IMR-90 (cell line): ENCODE measurements at regions not wholly inside any gene's neighbourhood (a gene's known extent, or its start where the extent isn't known, plus 50 kb on each side); places are given as distances from the start of the nearest gene placed in this dataset.

Experiments
- ATAC-seq: fragments of 200-7000 bp; cut with Tn5 transposase; 2 replicates; pipeline ENCODE4 v1.9.1; 2020; ENCODE audit warnings: low read depth, mild to moderate bottlenecking, moderate library complexity
- BruUV-seq: library from RNA; stranded (reverse); fragments of 400-500 nt; replicated peaks from 2 replicates; lab custom pipeline; 2021; lab: Mats Ljungman, UMichigan
- CTCF ChIA-PET: fragments of 300-600 bp; formaldehyde crosslinking; extraction: SDS; loops from one replicate; lab custom pipeline; 2021; ENCODE audit warnings: antibody characterized with exemption; lab: Yijun Ruan, JAX
- POLR2A ChIA-PET: fragments of 300-600 bp; sonication (Branson Sonifier 250); formaldehyde crosslinking; loops from one replicate; lab custom pipeline; 2022; ENCODE audit warnings: antibody characterized with exemption; ENCODE audit not compliant: unreplicated experiment; lab: Charles Lee
- DNase-seq: peaks from one replicate; pipeline ENCODE4 v3.0.0; 2013
- H2AFZ ChIP-seq: replicated peaks from 2 replicates; pipeline ENCODE3; 2013; ENCODE audit warnings: low read length, mild to moderate bottlenecking; ENCODE audit not compliant: poor library complexity
- H2AK5ac ChIP-seq: 2 replicates; pipeline ENCODE4 v1.6.1; 2013; ENCODE audit warnings: low read depth, low read length, inconsistent platforms
- H2AK9ac ChIP-seq: replicated peaks from 2 replicates; pipeline ENCODE3; 2013; ENCODE audit warnings: mild to moderate bottlenecking, low read depth, low read length, moderate library complexity; ENCODE audit not compliant: poor library complexity
- H2BK120ac ChIP-seq: 2 replicates; pipeline ENCODE4 v1.6.1; 2013; ENCODE audit warnings: low read depth, low read length, inconsistent platforms
- H2BK15ac ChIP-seq: 3 replicates; pipeline ENCODE4 v1.6.1; 2013; ENCODE audit warnings: low read depth, low read length, inconsistent platforms
- H2BK20ac ChIP-seq: 2 replicates; pipeline ENCODE4 v1.6.1; 2013; ENCODE audit warnings: low read depth, mild to moderate bottlenecking, inconsistent platforms, low read length, moderate library complexity
- H2BK5ac ChIP-seq: 2 replicates; pipeline ENCODE4 v1.6.1; 2013; ENCODE audit warnings: mild to moderate bottlenecking, low read depth, low read length, inconsistent platforms; ENCODE audit not compliant: poor library complexity, severe bottlenecking
- H3K14ac ChIP-seq: replicated peaks from 2 replicates; pipeline ENCODE4 v1.6.1; 2013; ENCODE audit warnings: low read depth, low read length, inconsistent platforms
- H3K18ac ChIP-seq: 2 replicates; pipeline ENCODE4 v1.6.1; 2013; ENCODE audit warnings: low read depth, low read length, control low read depth
- H3K23ac ChIP-seq: 2 replicates; pipeline ENCODE4 v1.6.1; 2013; ENCODE audit warnings: low read depth, low read length, inconsistent platforms
- H3K27ac ChIP-seq: 2 replicates; pipeline ENCODE4 v1.5.1; 2013; ENCODE audit warnings: mild to moderate bottlenecking, control low read depth, low read length; ENCODE audit not compliant: insufficient read depth
- H3K27me3 ChIP-seq: 2 replicates; pipeline ENCODE4 v1.6.1; 2013; ENCODE audit warnings: low read length; ENCODE audit not compliant: control insufficient read depth, insufficient read depth
- H3K36me3 ChIP-seq: 2 replicates; pipeline ENCODE4 v1.6.1; 2013; ENCODE audit warnings: low read length, mixed read lengths; ENCODE audit not compliant: control insufficient read depth, insufficient read depth
- H3K4ac ChIP-seq: 2 replicates; pipeline ENCODE4 v1.6.1; 2013; ENCODE audit warnings: low read depth, low read length, inconsistent platforms
- H3K4me1 ChIP-seq: 2 replicates; pipeline ENCODE4 v1.6.1; 2013; ENCODE audit warnings: low read length, mixed read lengths; ENCODE audit not compliant: control insufficient read depth, insufficient read depth
- H3K4me2 ChIP-seq: 2 replicates; pipeline ENCODE4 v1.6.1; 2013; ENCODE audit warnings: low read depth, mild to moderate bottlenecking, control low read depth, low read length, moderate library complexity
- H3K4me3 ChIP-seq: 2 replicates; pipeline ENCODE4 v1.5.1; 2013; ENCODE audit warnings: low read depth, mild to moderate bottlenecking, control low read depth, low read length, moderate library complexity; ENCODE audit not compliant: insufficient read depth
- H3K56ac ChIP-seq: 2 replicates; pipeline ENCODE4 v1.6.1; 2013; ENCODE audit warnings: low read length, inconsistent platforms; ENCODE audit not compliant: insufficient read depth; ENCODE audit errors: extremely low read depth
- H3K79me1 ChIP-seq, 2 experiments: 2 replicates each; pipeline ENCODE4 v1.6.1; 2013; ENCODE audit warnings: low read length in 2 of 2, inconsistent platforms in 1 of 2, low read depth in 1 of 2
- H3K9ac ChIP-seq: 2 replicates; pipeline ENCODE4 v1.6.1; 2013; ENCODE audit warnings: low read depth, low read length, control low read depth
- H3K9me1 ChIP-seq: 2 replicates; pipeline ENCODE4 v1.6.1; 2013; ENCODE audit warnings: low read length, inconsistent platforms; ENCODE audit not compliant: insufficient read depth
- H3K9me3 ChIP-seq: 2 replicates; pipeline ENCODE4 v1.6.1; 2013; ENCODE audit warnings: low read length; ENCODE audit not compliant: control insufficient read depth, insufficient read depth
- H4K20me1 ChIP-seq: 2 replicates; pipeline ENCODE4 v1.6.1; 2013; ENCODE audit warnings: low read length, inconsistent platforms; ENCODE audit not compliant: insufficient read depth
- H4K5ac ChIP-seq: 2 replicates; pipeline ENCODE4 v1.6.1; 2013; ENCODE audit warnings: mild to moderate bottlenecking, low read depth, low read length, control low read depth
- H4K8ac ChIP-seq, 2 experiments: 2 replicates each; pipeline ENCODE4 v1.6.1; 2013; ENCODE audit warnings: low read depth in 2 of 2, low read length in 2 of 2, control low read depth in 1 of 2, inconsistent platforms in 1 of 2
- H4K91ac ChIP-seq: 2 replicates; pipeline ENCODE4 v1.6.1; 2013; ENCODE audit warnings: low read depth, low read length, inconsistent platforms; ENCODE audit not compliant: insufficient read depth
- NFE2L2 ChIP-seq: fragments of 150-350 bp; IDR thresholded peaks from 2 replicates; pipeline ENCODE4 v1.6.1; 2016; ENCODE audit warnings: low read depth, mild to moderate bottlenecking, low read length
- WGBS, 2 experiments: methylation state at CpG; one replicate each; pipeline versions ENCODE4 v1.1.5 to v1.1.7; 2013; ENCODE audit warnings: missing lambda C conversion rate in 2 of 2; ENCODE audit not compliant: insufficient read length in 1 of 2; ENCODE audit errors: extremely low coverage in 2 of 2; 5-methylcytosine and 5-hydroxymethylcytosine counted together
- dilution Hi-C: fragments of 300-500 bp; cut with HindIII; formaldehyde crosslinking; loops from one replicate; pipeline ENCODE4 v1.14.3; 2018; ENCODE audit warnings: low sequenced_read_pairs; ENCODE audit not compliant: unreplicated experiment
- in situ Hi-C: fragments of 300-500 bp; cut with MboI; formaldehyde crosslinking; loops from 3 replicates; pipeline ENCODE4 v1.14.3; 2019; ENCODE audit warnings: low sequenced_read_pairs, inconsistent platforms, mixed read lengths
- intact Hi-C: fragments of 100-400 bp; cut with micrococcal nuclease; formaldehyde crosslinking; loops from 2 replicates; pipeline ENCODE4 v1.10.0; 2022

- dilution Hi-C loops: no loop called here
- H2AK5ac ChIP-seq: no peak overlapping the region
- H4K5ac ChIP-seq: no peak overlapping the region
- H3K56ac ChIP-seq: no peak overlapping the region
- H2BK15ac ChIP-seq: no peak overlapping the region
- ATAC-seq (no peak), DNase-seq (peak; percentile 25)
- H4K91ac ChIP-seq: no peak overlapping the region
- H2BK5ac ChIP-seq: no peak overlapping the region
- H4K20me1 ChIP-seq: no peaks in the 10 kb centered on the region
- no peak overlapping the region for H3K14ac ChIP-seq
- intact Hi-C loops: loop anchor here (5.0 kb wide), 1 partner anchor 48 kb away; no protein-coding TSS in a partner anchor
- TF ChIP-seq NFE2L2: no peak
- H3K27me3 ChIP-seq: no peaks in the 10 kb centered on the region
- no TSS peak for BruUV-seq
- WGBS, 2 experiments: 93% methylated on average over 2 of the region's 5 CpGs; no CpG with 5 or more reads in 1 of the 2 experiments
- H3K9me3 ChIP-seq: no peaks in the 10 kb centered on the region
- no peak overlapping the region for H3K9ac ChIP-seq
- H3K18ac ChIP-seq: no peak overlapping the region
- H3K27ac ChIP-seq: no peak overlapping the region
- no peak overlapping the region for H3K4me2 ChIP-seq
- 0 out of 2 replicates have a peak, but pooled peaks cover 4% of the 10 kb centered on the region for H3K9me1 ChIP-seq
- CTCF ChIA-PET: no interaction called here
- no peak overlapping the region for H2AK9ac ChIP-seq
- in situ Hi-C loops: no loop called here
- H3K23ac ChIP-seq: no peak overlapping the region
- H2AFZ ChIP-seq: no peak overlapping the region
- H2BK20ac ChIP-seq: no peak overlapping the region
- no peaks in the 10 kb centered on the region for H3K79me1 ChIP-seq
- no peak overlapping the region for H3K4ac ChIP-seq
- POLR2A ChIA-PET: no interaction called here
- peaks cover 2% of the 10 kb centered on the region; the same call in 1 of the 2 replicates for H3K4me1 ChIP-seq
- H3K4me3 ChIP-seq: no peak overlapping the region
- no peaks in the 10 kb centered on the region for H3K36me3 ChIP-seq
- H2BK120ac ChIP-seq: no peak overlapping the region
- no peak overlapping the region for H4K8ac ChIP-seq
These were observed 172.4 kb downstream of the SYK start for GRCh38 chr9:90974016-90974415.
